B cell (primary cell): ENCODE measurements at regions not wholly inside any gene's neighbourhood (a gene's known extent, or its start where the extent isn't known, plus 50 kb on each side); places are given as distances from the start of the nearest gene placed in this dataset.

Source experiments
- ATAC-seq: fragments of 200-7000 bp; cut with Tn5 transposase; one replicate; pipeline ENCODE4 v1.10.0; 2021; ENCODE audit warnings: low read depth, mild to moderate bottlenecking, moderate number of reproducible peaks, moderate library complexity
- CTCF ChIA-PET: fragments of 350-600 bp; sonication (Branson Sonifier 250); formaldehyde crosslinking; loops from one replicate; lab custom pipeline; 2021; ENCODE audit warnings: antibody characterized with exemption, inconsistent platforms; lab: Charles Lee
- POLR2A ChIA-PET: fragments of 350-600 bp; sonication (Branson Sonifier 250); formaldehyde crosslinking; loops from one replicate; lab custom pipeline; 2021; ENCODE audit warnings: antibody characterized with exemption; lab: Charles Lee
- DNase-seq: peaks from one replicate; pipeline ENCODE4 v3.0.0; 2013
- H2AFZ ChIP-seq: 2 replicates; pipeline ENCODE4 v1.6.1; 2012; ENCODE audit warnings: mild to moderate bottlenecking, low read depth, low read length; ENCODE audit not compliant: insufficient read depth, poor library complexity, severe bottlenecking
- H3K27ac ChIP-seq, 2 donors: 1 replicate in 1 of 2; 2 replicates in 1 of 2; pipeline ENCODE4 v1.5.1; 2012 to 2013; ENCODE audit warnings: low read length in 2 of 2, mild to moderate bottlenecking in 2 of 2, moderate library complexity in 1 of 2
- H3K27me3 ChIP-seq, 4 experiments: fragments of 200-600 bp in 1 of 4; sonication (generic) in 1 of 4; replicated peaks in 1 of 4; 1 replicate in 2 of 4; 2 replicates in 2 of 4; pipeline versions ENCODE4 v1.6.1 to v1.7.0; 2013 to 2016; ENCODE audit warnings: low read length in 3 of 4, mild to moderate bottlenecking in 2 of 4, mixed read lengths in 1 of 4, moderate library complexity in 1 of 4; ENCODE audit not compliant: insufficient read depth in 4 of 4, control insufficient read depth in 3 of 4; ENCODE audit errors: control extremely low read depth in 1 of 4
- H3K36me3 ChIP-seq, 2 experiments: replicated peaks in 1 of 2; 1 replicate in 1 of 2; 2 replicates in 1 of 2; pipeline versions ENCODE4 v1.6.1 to v1.7.1; 2013; ENCODE audit warnings: low read length in 1 of 2; ENCODE audit not compliant: insufficient read depth in 2 of 2, control insufficient read depth in 1 of 2; ENCODE audit errors: control extremely low read depth in 1 of 2, extremely low read depth in 1 of 2
- H3K4me1 ChIP-seq, 2 donors: fragments of 200-600 bp in 1 of 2; sonication (generic) in 1 of 2; 1 replicate in 1 of 2; 2 replicates in 1 of 2; pipeline versions ENCODE4 v1.5.1 to v1.6.1; 2013 to 2017; ENCODE audit warnings: low read length in 2 of 2; ENCODE audit not compliant: control insufficient read depth in 2 of 2, insufficient read depth in 2 of 2
- H3K4me2 ChIP-seq: replicated peaks from 2 replicates; pipeline ENCODE3; 2012; ENCODE audit warnings: mild to moderate bottlenecking, low read depth, low read length; ENCODE audit not compliant: poor library complexity, severe bottlenecking
- H3K4me3 ChIP-seq, 5 experiments: fragments of 200-600 bp in 1 of 5; sonication (generic) in 1 of 5; 1 replicate in 3 of 5; 2 replicates in 2 of 5; pipeline versions ENCODE4 v1.5.1 to v1.7.0; 2011 to 2016; ENCODE audit warnings: low read length in 4 of 5, mild to moderate bottlenecking in 4 of 5, low read depth in 2 of 5, control low read depth in 1 of 5, moderate library complexity in 1 of 5; ENCODE audit not compliant: insufficient read depth in 1 of 5; ENCODE audit errors: control extremely low read depth in 1 of 5, extremely low read depth in 1 of 5
- H3K79me2 ChIP-seq: fragments of 200-600 bp; sonication (generic); one replicate; pipeline ENCODE4 v1.6.0; 2016; ENCODE audit warnings: low read length; ENCODE audit not compliant: control insufficient read depth, insufficient read depth
- H3K9ac ChIP-seq: fragments of 200-600 bp; sonication (generic); 2 replicates; pipeline ENCODE4 v1.6.1; 2017; ENCODE audit warnings: mild to moderate bottlenecking, low read length, moderate library complexity
- H3K9me3 ChIP-seq, 3 donors: one replicate each; pipeline versions ENCODE4 v1.6.1 to v1.7.1; 2013; ENCODE audit warnings: low read length in 2 of 3; ENCODE audit not compliant: control insufficient read depth in 2 of 3, insufficient read depth in 1 of 3; ENCODE audit errors: control extremely low read depth in 1 of 3
- H4K20me1 ChIP-seq: 2 replicates; pipeline ENCODE4 v1.6.0; 2012; ENCODE audit warnings: mild to moderate bottlenecking, low read length; ENCODE audit not compliant: insufficient read depth, control insufficient read depth, poor library complexity, severe bottlenecking
- H3K27ac Mint-ChIP-seq: one replicate; pipeline ENCODE4 v1.8.0; 2021; ENCODE audit warnings: mixed read lengths
- H3K27me3 Mint-ChIP-seq: one replicate; pipeline ENCODE4 v1.8.0; 2021; ENCODE audit warnings: mixed read lengths
- H3K4me1 Mint-ChIP-seq: one replicate; pipeline ENCODE4 v1.8.0; 2021; ENCODE audit warnings: mixed read lengths
- H3K4me3 Mint-ChIP-seq: one replicate; pipeline ENCODE4 v1.8.0; 2021; ENCODE audit warnings: mixed read lengths
- H3K9me3 Mint-ChIP-seq: one replicate; pipeline ENCODE4 v1.8.0; 2022; ENCODE audit warnings: mixed read lengths; ENCODE audit not compliant: insufficient read depth
- CTCF ChIP-seq: fragments of 200-600 bp; IDR thresholded peaks from one replicate; pipeline ENCODE4 v1.8.0; 2022; ENCODE audit warnings: antibody characterized with exemption, mild to moderate bottlenecking
- EZH2 ChIP-seq: IDR thresholded peaks from 2 replicates; pipeline ENCODE4 v1.6.1; 2012; ENCODE audit warnings: borderline replicate concordance, low read depth, mild to moderate bottlenecking, moderate library complexity, low read length; ENCODE audit not compliant: insufficient read depth, poor library complexity, severe bottlenecking
- WGBS: methylation state at CpG from one replicate; pipeline ENCODE4 v1.1.5; 2013; ENCODE audit warnings: missing lambda C conversion rate; ENCODE audit not compliant: insufficient coverage; 5-methylcytosine and 5-hydroxymethylcytosine counted together
- intact Hi-C: fragments of 100-400 bp; cut with micrococcal nuclease; formaldehyde crosslinking; loops from one replicate; pipeline ENCODE4 v1.10.0; 2022

GRCh38 chr11:109291553-109291952 is 130.4 kb upstream of the C11orf87 start:
- TF ChIP-seq CTCF, result no peak
- no peak for TF ChIP-seq EZH2
- DNase-seq (no peak), ATAC-seq (no peak)
- H3K4me1 ChIP-seq, result no peaks in the 10 kb centered on the region
- H3K27me3 ChIP-seq, result no peaks in the 10 kb centered on the region
- H3K4me2 ChIP-seq, result no peak overlapping the region
- no CpG with 5 or more reads among the region's 2 CpGs for WGBS
- ChIA-PET CTCF (no interaction called here), POLR2A (no interaction called here)
- Mint-ChIP-seq H3K9me3 (peaks cover 2% of the 10 kb centered on the region), H3K4me1 (no peaks in the 10 kb centered on the region), H3K27me3 (no peaks in the 10 kb centered on the region), H3K4me3 (no peak overlapping the region), H3K27ac (no peak overlapping the region)
- no peak overlapping the region for H3K4me3 ChIP-seq
- H3K9ac ChIP-seq, result no peak overlapping the region
- H4K20me1 ChIP-seq, result no peaks in the 10 kb centered on the region
- no peak overlapping the region for H2AFZ ChIP-seq
- H3K36me3 ChIP-seq, result no peaks in the 10 kb centered on the region
- H3K79me2 ChIP-seq, result no peaks in the 10 kb centered on the region
- intact Hi-C loops, result no loop called here
- H3K9me3 ChIP-seq, result peaks cover 0 to 4% (median 0%) of the 10 kb centered on the region in 3 donors
- H3K27ac ChIP-seq, result no peak overlapping the region

GRCh38 chr11:109298865-109299264 is 123.1 kb upstream of the C11orf87 start:
- Histone ChIP-seq H3K4me3 (no peak overlapping the region), H3K79me2 (no peaks in the 10 kb centered on the region), H3K4me1 (no peaks in the 10 kb centered on the region), H3K4me2 (no peak overlapping the region), H3K27me3 (no peaks in the 10 kb centered on the region), H3K27ac (no peak overlapping the region), H3K9ac (no peak overlapping the region), H3K9me3 (no peaks in the 10 kb centered on the region), H4K20me1 (no peaks in the 10 kb centered on the region), H2AFZ (no peak overlapping the region), H3K36me3 (no peaks in the 10 kb centered on the region)
- intact Hi-C loops, result no loop called here
- H3K4me1 Mint-ChIP-seq, result no peaks in the 10 kb centered on the region
- TF ChIP-seq CTCF (no peak), EZH2 (no peak)
- no peak for DNase-seq
- ChIA-PET CTCF (no interaction called here), POLR2A (no interaction called here)
- no peak overlapping the region for H3K27ac Mint-ChIP-seq
- WGBS, result no CpG with 5 or more reads among the region's 2 CpGs
- H3K9me3 Mint-ChIP-seq, result peaks cover 2% of the 10 kb centered on the region
- no peaks in the 10 kb centered on the region for H3K27me3 Mint-ChIP-seq
- no peak for ATAC-seq
- no peak overlapping the region for H3K4me3 Mint-ChIP-seq
